NCI-H2196 treated with DMSO at 0.1 percent for 48 hours (cell line): ENCODE measurements at regions not wholly inside any gene's neighbourhood (a gene's known extent, or its start where the extent isn't known, plus 50 kb on each side); places are given as distances from the start of the nearest gene placed in this dataset.
"Not testable (repeated sequence)": the region's sequence is repeated elsewhere in the genome, so short reads cannot be mapped to it uniquely, and the experiment has no call there.

Source experiments
- DNase-seq: peaks from one replicate; lab custom pipeline; 2025; ENCODE audit not compliant: unreplicated experiment; lab: John Stamatoyannopoulos, UW

DNA sequence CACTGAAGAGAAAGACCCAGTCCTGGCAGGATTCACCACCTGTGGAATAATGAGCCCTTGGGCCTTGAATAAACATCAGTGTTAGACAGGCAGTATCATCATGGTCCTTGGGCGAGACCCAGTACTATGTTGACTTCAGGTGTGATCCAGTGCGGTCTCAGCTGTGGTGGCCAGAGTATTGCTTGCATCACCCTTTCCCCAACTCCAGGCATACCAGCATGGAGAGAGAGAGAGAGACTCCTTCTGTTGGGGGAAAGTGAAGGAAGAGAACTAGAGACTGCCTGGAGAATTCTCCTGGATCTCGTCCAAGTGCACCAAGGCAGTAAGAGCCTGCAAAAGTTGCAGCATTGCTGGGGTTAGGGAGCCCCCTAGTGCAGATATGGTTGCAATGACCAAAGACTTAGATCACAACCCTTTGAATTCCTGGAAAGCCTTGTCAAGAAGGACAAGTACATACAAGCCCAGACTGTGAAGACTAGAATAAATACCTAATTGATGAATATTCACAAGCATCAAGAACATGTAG is 61.1 kb upstream of the VAMP7 start:
- DNase-seq = peak; percentile 44

DNA sequence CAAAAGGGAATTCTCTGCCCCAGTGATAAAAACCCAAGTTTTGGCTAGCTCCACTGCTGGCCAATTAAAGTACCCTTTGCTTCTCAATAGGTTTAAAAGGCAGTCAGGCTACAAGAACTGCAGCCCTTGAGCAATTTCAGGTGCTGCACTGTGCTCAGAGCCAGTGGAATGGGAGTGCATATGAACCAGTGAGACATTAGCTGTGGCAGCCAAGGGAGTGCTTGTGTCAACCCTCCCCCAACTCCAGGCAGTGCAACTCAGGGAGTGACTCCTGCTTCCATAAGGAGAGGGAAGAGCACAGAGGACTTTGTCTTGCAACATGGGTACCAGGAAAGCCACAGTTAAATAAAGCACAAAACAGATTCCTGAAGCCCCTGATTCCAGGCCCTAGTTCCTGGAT is 61.6 kb upstream of the VAMP7 start:
- no peak for DNase-seq

GRCh38 chrX:155814391-155814790 is 66.8 kb upstream of the VAMP7 start:
- not testable (repeated sequence) for DNase-seq

DNA sequence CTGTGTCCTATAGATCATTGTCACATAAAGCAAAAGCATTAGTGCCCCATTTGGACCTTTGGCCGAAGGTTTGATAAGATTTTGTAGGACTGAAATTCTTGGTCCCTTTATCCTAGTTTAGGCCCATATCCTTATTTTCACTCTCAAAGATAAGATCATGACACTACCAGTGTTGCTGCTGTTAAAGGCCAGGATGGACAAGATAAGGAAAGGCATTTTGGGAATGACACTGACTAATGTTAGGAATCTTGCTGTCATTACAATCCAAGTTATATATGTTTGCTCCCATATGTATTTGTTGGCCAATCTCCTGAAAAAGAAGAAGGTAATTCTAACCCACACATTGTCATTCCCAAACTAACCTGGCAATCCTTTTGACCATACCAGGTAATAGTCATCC is 101.3 kb upstream of the VAMP7 start:
- DNase-seq = no peak

- DNase-seq = no peak
Measured at GRCh38 chrX:155778844-155779553, 102.1 kb upstream of the VAMP7 start.

- no peak for DNase-seq
Measured at GRCh38 chrX:155774387-155774786, 106.8 kb upstream of the VAMP7 start.

DNA sequence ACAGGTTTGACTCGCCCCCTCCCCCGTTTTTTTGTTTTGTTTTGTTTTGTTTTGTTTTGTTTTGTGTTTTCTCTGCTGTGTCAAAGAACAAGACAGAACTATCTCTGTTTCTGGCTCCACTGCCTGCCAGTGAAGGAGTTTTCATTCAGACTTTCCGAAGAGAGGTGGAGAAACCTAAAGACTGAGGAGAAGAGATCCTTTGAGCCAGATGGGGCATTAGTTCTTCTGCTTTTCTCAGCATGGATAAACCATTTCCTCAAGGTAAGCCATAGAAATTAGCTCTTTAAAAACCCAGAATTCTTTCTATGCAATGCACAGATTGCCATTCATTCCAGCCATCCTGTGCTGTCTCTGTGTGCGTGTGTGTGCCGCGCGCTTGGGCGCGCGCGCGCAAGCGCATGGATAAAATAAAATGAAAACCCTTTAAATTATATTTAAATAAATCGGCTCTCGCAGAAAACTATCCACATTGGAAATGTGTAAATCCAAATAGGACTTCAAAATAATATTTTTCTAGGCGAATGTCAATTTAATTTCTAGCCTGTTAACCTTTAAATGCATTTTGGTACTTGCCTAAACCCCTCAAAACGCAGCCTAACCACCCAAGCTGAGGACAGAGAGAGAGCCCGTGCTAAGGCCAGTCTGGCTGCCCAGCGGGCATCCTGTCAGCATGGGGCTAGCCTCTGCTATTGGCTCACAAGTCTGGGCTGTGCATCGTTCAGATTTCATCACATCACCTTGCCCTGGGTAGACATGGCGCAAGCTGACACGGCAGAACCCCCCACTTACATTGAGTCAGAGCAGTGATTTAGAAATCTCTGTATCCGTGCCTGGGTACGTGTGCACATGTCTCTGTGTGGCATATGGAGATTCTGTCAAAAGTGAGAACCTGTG is 113.0 kb upstream of the VAMP7 start:
- DNase-seq = no peak

DNA sequence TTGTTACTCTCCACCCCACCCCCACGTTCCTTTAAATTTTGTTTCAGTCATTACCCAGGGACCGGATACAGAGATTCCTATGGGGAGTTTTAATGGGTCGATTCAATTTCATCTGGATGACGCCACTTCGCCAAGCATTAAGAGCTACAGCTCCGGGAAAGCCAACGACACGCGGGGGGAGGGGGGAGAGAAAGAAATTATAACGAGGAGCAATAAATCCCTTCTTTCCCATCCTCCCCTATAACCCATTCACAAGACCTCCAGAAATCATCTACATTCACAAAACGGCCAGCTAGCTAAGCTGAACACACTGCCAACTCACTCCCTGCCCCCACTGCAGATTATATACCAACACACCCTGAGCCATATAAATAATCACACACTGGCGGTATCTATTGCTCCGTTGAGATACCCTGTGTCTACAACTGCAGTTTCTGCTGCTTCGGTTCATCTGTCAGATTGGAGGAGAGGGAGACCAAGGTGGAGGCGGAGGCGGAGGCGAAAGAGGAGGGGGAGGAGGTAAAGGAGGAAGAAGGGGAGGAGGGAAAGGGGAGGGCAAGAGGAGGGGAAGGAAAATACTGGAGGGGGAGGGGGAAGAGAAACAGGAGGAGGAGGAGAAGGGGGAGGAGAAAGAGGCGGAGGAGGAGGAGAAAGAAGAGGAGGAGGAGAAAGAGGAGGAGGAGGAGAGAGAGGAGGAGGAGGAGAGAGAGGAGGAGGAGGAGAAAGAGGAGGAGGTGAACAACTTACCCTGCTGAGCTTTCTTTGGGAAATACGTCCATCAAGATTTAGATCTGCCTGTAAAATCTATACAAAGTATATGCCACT is 113.9 kb upstream of the VAMP7 start:
- peak; percentile 12 for DNase-seq

- DNase-seq = no peak
Measured at GRCh38 chrX:155766321-155766720, 114.8 kb upstream of the VAMP7 start.

DNA sequence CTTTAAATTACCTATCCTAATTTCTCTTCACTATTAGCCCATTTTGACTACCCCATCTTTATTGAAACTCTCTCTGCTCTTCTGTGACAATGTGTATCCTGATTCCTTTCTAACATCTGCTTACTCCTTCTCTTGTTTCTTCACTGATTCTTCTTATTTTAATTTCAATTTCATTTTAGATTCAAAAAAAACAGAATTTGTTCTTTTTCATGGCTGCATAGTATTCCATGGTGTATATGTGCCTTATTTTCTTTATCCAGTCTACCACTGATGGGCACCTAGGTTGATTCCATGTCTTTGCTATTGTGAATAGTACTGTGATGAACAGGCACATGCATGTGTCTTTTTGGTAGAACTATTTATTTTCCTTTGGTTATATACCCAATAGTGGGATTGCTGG is 120.0 kb upstream of the VAMP7 start:
- no peak for DNase-seq

DNA sequence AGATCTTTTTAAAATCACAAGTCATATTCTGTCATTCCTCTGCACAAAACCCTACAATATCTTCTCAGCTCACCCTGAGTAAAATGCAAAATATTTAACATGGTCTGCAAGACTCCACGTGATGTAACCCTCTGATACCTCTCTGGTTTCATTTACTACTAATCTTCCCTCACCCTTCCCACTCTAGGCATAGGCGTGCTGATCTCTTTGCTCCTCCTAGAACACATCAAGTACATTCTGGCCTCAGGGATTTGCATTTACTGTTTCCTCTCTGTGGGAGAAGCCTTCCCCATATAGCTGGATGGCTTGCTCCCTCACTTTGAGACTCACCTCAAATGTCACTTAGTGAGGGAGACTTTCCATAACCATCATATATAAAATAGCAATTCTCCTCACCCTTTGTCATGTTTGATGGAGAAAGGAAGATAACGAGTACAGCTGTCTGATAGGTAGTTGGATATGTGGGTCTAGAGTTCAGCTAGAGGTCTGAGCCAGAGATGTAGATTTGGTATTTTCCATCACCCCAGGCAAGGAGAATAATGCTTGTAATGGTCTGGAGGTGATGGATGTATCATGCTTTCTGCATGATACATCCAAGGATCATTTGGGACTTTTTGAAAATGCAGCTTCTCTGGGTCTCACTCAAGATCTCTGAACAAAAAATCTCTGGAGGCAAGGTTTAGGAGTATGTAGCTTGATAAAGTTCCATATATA is 123.9 kb upstream of the VAMP7 start:
- no peak for DNase-seq

- DNase-seq = no peak
Measured at GRCh38 chrX:155755706-155756337, 125.3 kb upstream of the VAMP7 start.

DNA sequence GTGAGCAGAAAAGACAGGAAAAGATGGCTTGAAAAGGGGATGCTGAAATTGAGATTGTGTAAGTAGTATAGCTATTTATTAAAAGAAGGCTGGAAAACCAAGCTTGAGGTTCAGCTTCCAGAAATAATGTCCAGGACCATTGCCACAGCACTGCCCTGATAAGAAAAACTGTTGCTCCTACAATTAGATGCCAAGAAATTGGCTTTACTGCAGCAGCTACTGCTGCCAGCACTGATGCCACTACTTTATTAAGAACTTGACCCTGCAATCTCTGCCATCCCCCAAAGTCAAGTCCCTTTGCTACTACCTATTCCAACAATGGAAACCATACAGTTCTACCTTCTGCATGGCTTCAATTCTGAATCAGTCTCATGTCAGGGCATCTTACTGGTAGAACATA is 130.0 kb upstream of the VAMP7 start:
- DNase-seq = no peak

DNA sequence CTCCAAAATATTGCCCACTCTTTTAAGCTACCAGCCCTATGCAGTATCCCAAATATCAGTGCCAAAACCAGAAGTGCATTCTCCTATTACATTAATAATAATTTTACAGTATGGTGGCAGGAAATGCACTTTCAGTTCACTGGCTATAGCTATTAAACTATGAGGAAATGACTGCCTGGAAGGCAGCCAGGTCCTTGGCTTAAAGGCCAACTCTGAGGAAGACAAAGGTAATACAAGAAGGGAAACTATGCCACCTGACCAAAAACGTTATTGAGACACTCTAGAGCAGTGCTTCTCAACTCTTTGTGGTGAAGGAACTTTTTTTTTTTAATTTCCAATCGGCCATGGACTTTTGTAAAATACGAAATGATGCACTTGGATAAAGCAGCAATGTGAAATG is 133.6 kb upstream of the VAMP7 start:
- peak; percentile 5 for DNase-seq

DNA sequence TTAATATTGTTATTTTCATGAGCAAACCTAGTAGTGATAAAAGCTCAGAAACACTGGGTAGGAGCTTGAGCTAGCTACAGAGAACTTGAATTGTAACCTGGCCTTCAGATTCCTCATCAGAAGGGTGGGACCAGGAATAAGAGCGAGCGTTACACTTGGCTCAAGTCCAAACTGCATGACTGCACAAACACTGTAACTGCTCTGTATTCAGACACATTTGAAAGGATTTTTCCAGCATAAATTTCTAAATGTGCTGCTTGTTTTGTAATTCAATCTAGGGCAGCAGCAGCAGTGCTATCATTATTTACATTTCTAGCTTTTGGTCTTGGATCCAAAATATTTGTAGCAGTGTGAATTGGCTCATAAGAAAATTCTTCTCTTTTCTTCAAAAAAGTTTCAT is 133.0 kb upstream of the TMLHE start:
- DNase-seq = peak; percentile 19

- no peak for DNase-seq
Measured at GRCh38 chrX:155744534-155744933, 131.8 kb upstream of the TMLHE start.

GRCh38 chrX:155728335-155728734 is 115.6 kb upstream of the TMLHE start:
- DNase-seq = not testable (repeated sequence)

DNA sequence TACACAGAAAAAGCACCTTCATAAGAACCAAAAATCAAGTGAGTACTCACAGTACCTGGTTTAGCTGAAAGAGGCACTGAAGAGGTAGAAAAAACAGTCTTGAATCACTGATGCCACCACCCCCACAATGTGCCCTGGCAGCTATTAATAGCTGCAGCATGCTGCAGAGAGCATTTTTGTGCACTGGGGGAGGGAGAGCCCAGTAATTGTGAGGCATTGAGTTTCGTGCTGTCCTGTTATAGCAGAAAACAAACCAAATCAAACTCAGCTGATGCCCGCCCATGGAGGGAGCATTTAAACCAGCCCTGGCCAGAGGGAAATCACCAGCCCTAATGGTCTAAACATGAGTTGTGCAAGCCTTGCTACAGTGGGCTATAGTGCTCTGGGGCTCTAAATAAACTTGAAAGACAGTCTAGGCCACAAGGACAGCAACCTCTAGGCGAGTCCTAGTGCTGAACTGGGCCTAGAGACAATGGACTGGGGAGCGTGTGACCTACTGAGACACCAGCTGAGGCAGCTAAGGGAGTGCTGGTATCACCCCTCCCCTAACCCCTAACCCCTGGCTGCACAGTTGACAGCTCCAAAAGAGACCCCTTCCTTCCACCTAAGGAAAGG is 106.3 kb upstream of the TMLHE start:
- DNase-seq = no peak

DNA sequence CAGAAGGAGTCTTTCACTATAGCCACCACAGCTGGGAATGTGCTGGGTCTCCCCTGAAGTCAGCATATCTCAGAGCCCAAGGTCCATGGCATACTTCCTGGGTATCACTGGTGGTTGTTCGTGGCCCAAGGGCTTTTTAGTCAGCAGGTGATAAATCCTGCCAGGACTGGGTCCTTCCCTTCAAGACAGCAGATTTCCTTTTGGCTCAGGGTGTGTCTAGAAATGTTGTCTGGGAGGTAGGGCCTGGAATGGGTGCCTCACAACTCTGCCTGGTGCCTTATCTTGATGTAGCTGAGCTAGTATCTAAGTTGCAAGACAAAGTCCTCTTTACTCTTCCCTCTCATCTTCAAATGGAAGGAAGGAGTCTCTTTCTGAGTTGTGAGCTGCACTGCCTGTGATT is 102.4 kb upstream of the TMLHE start:
- no peak for DNase-seq

GRCh38 chrX:155695419-155695818 is 82.7 kb upstream of the TMLHE start:
- DNase-seq = no peak
